ENCODE measurements at regions not wholly inside any gene's neighbourhood (a gene's known extent, or its start where the extent isn't known, plus 50 kb on each side); places are given as distances from the start of the nearest gene placed in this dataset.

GRCh38 chr6:91632308-91632707 lies 1045.4 kb upstream of the MAP3K7 start:
- no peak for DNase-seq
- CTCF ChIA-PET, result no interaction called here

GRCh38 chr6:91631227-91631626 lies 1044.4 kb upstream of the MAP3K7 start:
- Histone ChIP-seq H2AFZ (no peak overlapping the region), H3K27me3 (ENCODE audit: insufficient read depth, low read depth) (no peaks in the 10 kb centered on the region), H3K4me1 (replicated peaks; ENCODE audit: insufficient read depth) (no peaks in the 10 kb centered on the region), H3K79me2 (ENCODE audit: low read depth) (no peaks in the 10 kb centered on the region), H3K4me3 (no peak overlapping the region), H3F3A (ENCODE audit: insufficient read depth, low read depth) (no peaks in the 10 kb centered on the region), H4K20me1 (ENCODE audit: insufficient read depth) (no peaks in the 10 kb centered on the region), H3K4me2 (no peak overlapping the region), H3K36me3 (ENCODE audit: low read depth) (no peaks in the 10 kb centered on the region), H3K9me3 (ENCODE audit: insufficient read depth, low read depth) (no peaks in the 10 kb centered on the region), H3K27ac (no peak overlapping the region), H3K9me2 (ENCODE audit: insufficient read depth) (no peaks in the 10 kb centered on the region)
- no peak for DNase-seq
- BruUV-seq (replicated peaks), result no TSS peak
- intact Hi-C loops (cut with micrococcal nuclease; ENCODE audit: unreplicated experiment), result no loop called here
- ChIA-PET POLR2A (ENCODE audit: unreplicated experiment) (no interaction called here), CTCF (interaction anchor here (0.6 kb wide), 1 partner anchor 302 kb away, joined by 4 read pairs; no protein-coding TSS in a partner anchor)
- TF ChIP-seq, protein P1, sequence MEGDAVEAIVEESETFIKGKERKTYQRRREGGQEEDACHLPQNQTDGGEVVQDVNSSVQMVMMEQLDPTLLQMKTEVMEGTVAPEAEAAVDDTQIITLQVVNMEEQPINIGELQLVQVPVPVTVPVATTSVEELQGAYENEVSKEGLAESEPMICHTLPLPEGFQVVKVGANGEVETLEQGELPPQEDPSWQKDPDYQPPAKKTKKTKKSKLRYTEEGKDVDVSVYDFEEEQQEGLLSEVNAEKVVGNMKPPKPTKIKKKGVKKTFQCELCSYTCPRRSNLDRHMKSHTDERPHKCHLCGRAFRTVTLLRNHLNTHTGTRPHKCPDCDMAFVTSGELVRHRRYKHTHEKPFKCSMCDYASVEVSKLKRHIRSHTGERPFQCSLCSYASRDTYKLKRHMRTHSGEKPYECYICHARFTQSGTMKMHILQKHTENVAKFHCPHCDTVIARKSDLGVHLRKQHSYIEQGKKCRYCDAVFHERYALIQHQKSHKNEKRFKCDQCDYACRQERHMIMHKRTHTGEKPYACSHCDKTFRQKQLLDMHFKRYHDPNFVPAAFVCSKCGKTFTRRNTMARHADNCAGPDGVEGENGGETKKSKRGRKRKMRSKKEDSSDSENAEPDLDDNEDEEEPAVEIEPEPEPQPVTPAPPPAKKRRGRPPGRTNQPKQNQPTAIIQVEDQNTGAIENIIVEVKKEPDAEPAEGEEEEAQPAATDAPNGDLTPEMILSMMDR (conservative IDR thresholded peaks at IDR 0.05), result no peak
- no peak for TF ChIP-seq EZH2 (IDR thresholded peaks at IDR 0.05; ENCODE audit: low read depth)

More at GRCh38 chr6:91632308-91632707, 1045.4 kb upstream of the MAP3K7 start:
- Histone ChIP-seq H3K4me2 (no peak overlapping the region), H3K4me3 (no peak overlapping the region), H4K20me1 (ENCODE audit: insufficient read depth) (no peaks in the 10 kb centered on the region), H3K9me2 (ENCODE audit: insufficient read depth) (no peaks in the 10 kb centered on the region), H3K27ac (no peak overlapping the region), H3K79me2 (ENCODE audit: low read depth) (no peaks in the 10 kb centered on the region), H3K9me3 (ENCODE audit: insufficient read depth, low read depth) (no peaks in the 10 kb centered on the region), H3F3A (ENCODE audit: insufficient read depth, low read depth) (no peaks in the 10 kb centered on the region), H3K36me3 (ENCODE audit: low read depth) (no peaks in the 10 kb centered on the region), H3K4me1 (replicated peaks; ENCODE audit: insufficient read depth) (no peaks in the 10 kb centered on the region), H2AFZ (no peak overlapping the region), H3K27me3 (ENCODE audit: insufficient read depth, low read depth) (no peaks in the 10 kb centered on the region)
- no TSS peak for BruUV-seq (replicated peaks)
- TF ChIP-seq, protein P1 (conservative IDR thresholded peaks at IDR 0.05), result no peak
- TF ChIP-seq EZH2 (IDR thresholded peaks at IDR 0.05; ENCODE audit: low read depth), result no peak
- POLR2A ChIA-PET (ENCODE audit: unreplicated experiment), result no interaction called here
- intact Hi-C loops (cut with micrococcal nuclease; ENCODE audit: unreplicated experiment), result no loop called here

- Histone ChIP-seq H3K36me3 (ENCODE audit: low read depth) (no peaks in the 10 kb centered on the region), H4K20me1 (ENCODE audit: insufficient read depth) (no peaks in the 10 kb centered on the region), H3F3A (ENCODE audit: insufficient read depth, low read depth) (no peaks in the 10 kb centered on the region), H3K27ac (no peak overlapping the region), H3K4me2 (no peak overlapping the region), H3K4me1 (replicated peaks; ENCODE audit: insufficient read depth) (no peaks in the 10 kb centered on the region), H3K9me3 (ENCODE audit: insufficient read depth, low read depth) (no peaks in the 10 kb centered on the region), H3K27me3 (ENCODE audit: insufficient read depth, low read depth) (no peaks in the 10 kb centered on the region), H2AFZ (no peak overlapping the region), H3K79me2 (ENCODE audit: low read depth) (no peaks in the 10 kb centered on the region), H3K9me2 (ENCODE audit: insufficient read depth) (no peaks in the 10 kb centered on the region), H3K4me3 (no peak overlapping the region)
- CTCF ChIA-PET, result interaction anchor here (0.6 kb wide), 1 partner anchor 8 kb away, joined by 3 read pairs; no protein-coding TSS in a partner anchor
- intact Hi-C loops (cut with micrococcal nuclease; ENCODE audit: unreplicated experiment), result no loop called here
- TF ChIP-seq EZH2 (IDR thresholded peaks at IDR 0.05; ENCODE audit: low read depth), result no peak
- TF ChIP-seq, protein P1 (conservative IDR thresholded peaks at IDR 0.05), result no peak
- DNase-seq, result peak in 1 of 2 experiments; percentile 24
- POLR2A ChIA-PET (ENCODE audit: unreplicated experiment), result no interaction called here
- BruUV-seq (replicated peaks), result no TSS peak
Measured at GRCh38 chr6:91626911-91627310, 1040.0 kb upstream of the MAP3K7 start.
